Kasumi-1 (cell line): ENCODE measurements at regions not wholly inside any gene's neighbourhood (a gene's known extent, or its start where the extent isn't known, plus 50 kb on each side); places are given as distances from the start of the nearest gene placed in this dataset.

Source experiments
- DNase-seq, 2 experiments: peaks; one replicate each; lab custom pipeline; 2025; lab: John Stamatoyannopoulos, UW

- DNase-seq: peak; percentile 43 to 54
Observed at GRCh38 chr2:106572541-106573450, 85.6 kb downstream of the CD8B2 start.

- DNase-seq: no peak
Observed at GRCh38 chr2:106573773-106574172, 86.6 kb downstream of the CD8B2 start.

- DNase-seq: no peak
Observed at GRCh38 chr2:106575955-106576354, 88.8 kb downstream of the CD8B2 start.

- DNase-seq: no peak
Observed at GRCh38 chr2:106577255-106577651, 90.1 kb downstream of the CD8B2 start.

- no peak for DNase-seq
Observed at GRCh38 chr2:106579750-106580197, 92.6 kb downstream of the CD8B2 start.

GRCh38 chr2:106580241-106580640 is 93.1 kb downstream of the CD8B2 start:
- DNase-seq: no peak

GRCh38 chr2:106581328-106581727 is 94.2 kb downstream of the CD8B2 start:
- DNase-seq: no peak

GRCh38 chr2:106581755-106582147 is 94.6 kb downstream of the CD8B2 start:
- peak in 1 of 2 experiments; percentile 13 for DNase-seq

GRCh38 chr2:106582148-106583143 is 95.3 kb downstream of the CD8B2 start:
- peak; percentile 78 to 83 for DNase-seq

GRCh38 chr2:106584304-106584954 is 97.3 kb downstream of the CD8B2 start:
- DNase-seq: no peak

- no peak for DNase-seq
Observed at GRCh38 chr2:106596844-106597243, 109.7 kb downstream of the CD8B2 start.

- no peak for DNase-seq
Observed at GRCh38 chr2:106599540-106599939, 112.4 kb downstream of the CD8B2 start.

- DNase-seq: no peak
Observed at GRCh38 chr2:106602042-106602441, 114.9 kb downstream of the CD8B2 start.

- DNase-seq: no peak
Observed at GRCh38 chr2:106606652-106607051, 119.5 kb downstream of the CD8B2 start.

GRCh38 chr2:106607371-106607770 is 120.2 kb downstream of the CD8B2 start:
- no peak for DNase-seq

GRCh38 chr2:106609780-106610179 is 122.6 kb downstream of the CD8B2 start:
- no peak for DNase-seq

GRCh38 chr2:106614511-106615291 is 127.5 kb downstream of the CD8B2 start:
- no peak for DNase-seq

GRCh38 chr2:106618614-106619013 is 131.4 kb downstream of the CD8B2 start:
- DNase-seq: no peak

GRCh38 chr2:106623456-106623855 is 136.3 kb downstream of the CD8B2 start:
- DNase-seq: no peak

GRCh38 chr2:106624787-106625380 is 137.7 kb downstream of the CD8B2 start:
- DNase-seq: no peak

- no peak for DNase-seq
Observed at GRCh38 chr2:106628377-106628776, 141.2 kb downstream of the CD8B2 start.
